Peyer's patch (tissue), 4 donors: ENCODE measurements at regions not wholly inside any gene's neighbourhood (a gene's known extent, or its start where the extent isn't known, plus 50 kb on each side); places are given as distances from the start of the nearest gene placed in this dataset.

Experiments used
- DNase-seq, 3 donors: peaks; one replicate each; pipeline ENCODE4 v3.0.0-alpha.2; 2017 to 2019
- H3K27ac ChIP-seq, 4 donors: fragments of 200-600 bp; sonication (generic); one replicate each; pipeline ENCODE4 v1.5.1; 2016 to 2019
- H3K27me3 ChIP-seq, 2 donors: fragments of 200-600 bp; sonication (generic); one replicate each; pipeline ENCODE4 v1.5.1; 2019
- H3K36me3 ChIP-seq, 3 donors: fragments of 200-600 bp; sonication (generic); one replicate each; pipeline ENCODE4 v1.5.1; 2016 to 2019
- H3K4me1 ChIP-seq, 4 donors: fragments of 200-600 bp; sonication (generic); one replicate each; pipeline ENCODE4 v1.5.1; 2016 to 2019
- H3K4me3 ChIP-seq, 4 donors: fragments of 200-600 bp; sonication (generic); 1 replicate in 3 of 4; 2 replicates in 1 of 4; pipeline ENCODE4 v1.5.1; 2016 to 2019; ENCODE audit warnings: mild to moderate bottlenecking in 1 of 4
- H3K9me3 ChIP-seq, 4 donors: fragments of 200-600 bp; sonication (generic); one replicate each; pipeline ENCODE4 v1.5.1; 2016 to 2019; ENCODE audit warnings: mild to moderate bottlenecking in 1 of 4
- CTCF ChIP-seq, 6 experiments: fragments of 450-650 bp in 4 of 6; fragments of 200-600 bp in 2 of 6; sonication (generic) in 1 of 6; IDR thresholded peaks; one replicate each; pipeline ENCODE4 v1.5.1; 2017 to 2019; ENCODE audit warnings: antibody characterized with exemption in 6 of 6, mild to moderate bottlenecking in 3 of 6, moderate library complexity in 1 of 6
- POLR2A ChIP-seq, 2 donors: fragments of 450-650 bp; IDR thresholded peaks; one replicate each; pipeline ENCODE4 v1.5.1; 2017; ENCODE audit warnings: antibody characterized with exemption in 2 of 2, mild to moderate bottlenecking in 2 of 2, moderate library complexity in 2 of 2

- Histone ChIP-seq H3K27ac (no peak overlapping the region), H3K27me3 (no peaks in the 10 kb centered on the region), H3K4me1 (no peaks in the 10 kb centered on the region), H3K36me3 (no peaks in the 10 kb centered on the region), H3K4me3 (no peak overlapping the region), H3K9me3 (no peaks in the 10 kb centered on the region)
- TF ChIP-seq POLR2A (IDR thresholded peaks at IDR 0.05) (no peak), CTCF (IDR thresholded peaks at IDR 0.05) (no peak)
- DNase-seq: no peak
Observed at GRCh38 chr5:82859451-82860140, 217.6 kb downstream of the TMEM167A start.

- TF ChIP-seq CTCF (IDR thresholded peaks at IDR 0.05) (no peak), POLR2A (IDR thresholded peaks at IDR 0.05) (no peak)
- no peaks in the 10 kb centered on the region for H3K9me3 ChIP-seq
- H3K36me3 ChIP-seq: no peaks in the 10 kb centered on the region
- no peak overlapping the region for H3K27ac ChIP-seq
- no peaks in the 10 kb centered on the region for H3K27me3 ChIP-seq
- no peaks in the 10 kb centered on the region for H3K4me1 ChIP-seq
- DNase-seq: no peak
- no peak overlapping the region for H3K4me3 ChIP-seq
Observed at GRCh38 chr5:82858151-82859025, 218.8 kb downstream of the TMEM167A start.

GRCh38 chr5:82855893-82856550 lies 221.2 kb downstream of the TMEM167A start:
- Histone ChIP-seq H3K9me3 (no peaks in the 10 kb centered on the region), H3K27me3 (no peaks in the 10 kb centered on the region), H3K36me3 (no peaks in the 10 kb centered on the region), H3K4me1 (no peaks in the 10 kb centered on the region), H3K4me3 (no peak overlapping the region), H3K27ac (no peak overlapping the region)
- no peak for TF ChIP-seq CTCF (IDR thresholded peaks at IDR 0.05)
- TF ChIP-seq POLR2A (IDR thresholded peaks at IDR 0.05): no peak
- DNase-seq: no peak

- TF ChIP-seq POLR2A (IDR thresholded peaks at IDR 0.05) (no peak), CTCF (IDR thresholded peaks at IDR 0.05) (no peak)
- no peak overlapping the region for H3K27ac ChIP-seq
- DNase-seq: no peak
- H3K4me3 ChIP-seq: no peak overlapping the region
- no peaks in the 10 kb centered on the region for H3K4me1 ChIP-seq
- H3K9me3 ChIP-seq: no peaks in the 10 kb centered on the region
- no peaks in the 10 kb centered on the region for H3K36me3 ChIP-seq
- no peaks in the 10 kb centered on the region for H3K27me3 ChIP-seq
Observed at GRCh38 chr5:82854956-82855355, 222.2 kb downstream of the TMEM167A start.

GRCh38 chr5:82851471-82851870 lies 225.7 kb downstream of the TMEM167A start:
- Histone ChIP-seq H3K27me3 (no peaks in the 10 kb centered on the region), H3K36me3 (no peaks in the 10 kb centered on the region), H3K9me3 (no peaks in the 10 kb centered on the region), H3K27ac (no peak overlapping the region), H3K4me3 (no peak overlapping the region), H3K4me1 (no peaks in the 10 kb centered on the region)
- no peak for TF ChIP-seq CTCF (IDR thresholded peaks at IDR 0.05)
- no peak for TF ChIP-seq POLR2A (IDR thresholded peaks at IDR 0.05)
- DNase-seq: no peak
